ENCODE measurements at regions not wholly inside any gene's neighbourhood (a gene's known extent, or its start where the extent isn't known, plus 50 kb on each side); places are given as distances from the start of the nearest gene placed in this dataset.

- peak; percentile 16 for DNase-seq (ENCODE audit: low spot score)
These were observed 156.1 kb upstream of the ID2 start for GRCh38 chr2:8525582-8526402.

GRCh38 chr2:8526403-8526696, 155.5 kb upstream of the ID2 start:
- DNase-seq (ENCODE audit: low spot score), result no peak

GRCh38 chr2:8527031-8527430, 154.8 kb upstream of the ID2 start:
- no peak for DNase-seq (ENCODE audit: low spot score)

GRCh38 chr2:8527676-8528075, 154.2 kb upstream of the ID2 start:
- no peak for DNase-seq (ENCODE audit: low spot score)

GRCh38 chr2:8528863-8529262, 153.0 kb upstream of the ID2 start:
- DNase-seq (ENCODE audit: low spot score), result no peak

- no peak for DNase-seq (ENCODE audit: low spot score)
These were observed 152.1 kb upstream of the ID2 start for GRCh38 chr2:8529706-8530277.

GRCh38 chr2:8531481-8531880, 150.4 kb upstream of the ID2 start:
- no peak for DNase-seq (ENCODE audit: low spot score)

GRCh38 chr2:8532438-8532837, 149.4 kb upstream of the ID2 start:
- no peak for DNase-seq (ENCODE audit: low spot score)

GRCh38 chr2:8533923-8534322, 147.9 kb upstream of the ID2 start:
- DNase-seq (ENCODE audit: low spot score), result no peak

- DNase-seq (ENCODE audit: low spot score), result no peak
These were observed 147.5 kb upstream of the ID2 start for GRCh38 chr2:8534386-8534728.

GRCh38 chr2:8534729-8535468, 147.0 kb upstream of the ID2 start:
- no peak for DNase-seq (ENCODE audit: low spot score)

GRCh38 chr2:8535469-8535795, 146.4 kb upstream of the ID2 start:
- no peak for DNase-seq (ENCODE audit: low spot score)

- DNase-seq (ENCODE audit: low spot score), result no peak
These were observed 145.8 kb upstream of the ID2 start for GRCh38 chr2:8535821-8536685.

- DNase-seq (ENCODE audit: low spot score), result no peak
These were observed 144.9 kb upstream of the ID2 start for GRCh38 chr2:8536686-8537561.

GRCh38 chr2:8537562-8538155, 144.2 kb upstream of the ID2 start:
- no peak for DNase-seq (ENCODE audit: low spot score)

- DNase-seq (ENCODE audit: low spot score), result no peak
These were observed 143.3 kb upstream of the ID2 start for GRCh38 chr2:8538531-8538930.

GRCh38 chr2:8538931-8539621, 142.8 kb upstream of the ID2 start:
- no peak for DNase-seq (ENCODE audit: low spot score)

GRCh38 chr2:8539743-8540551, 141.9 kb upstream of the ID2 start:
- peak; percentile 19 for DNase-seq (ENCODE audit: low spot score)

GRCh38 chr2:8540552-8541055, 141.3 kb upstream of the ID2 start:
- no peak for DNase-seq (ENCODE audit: low spot score)

GRCh38 chr2:8541223-8541622, 140.6 kb upstream of the ID2 start:
- DNase-seq (ENCODE audit: low spot score), result no peak
